HEK293 (cell line): ENCODE measurements at regions not wholly inside any gene's neighbourhood (a gene's known extent, or its start where the extent isn't known, plus 50 kb on each side); places are given as distances from the start of the nearest gene placed in this dataset.

Source experiments
- CTCF ChIA-PET: fragments of 350-600 bp; formaldehyde crosslinking; extraction: SDS; loops from one replicate; lab custom pipeline; 2021; ENCODE audit warnings: antibody characterized with exemption; lab: Yijun Ruan, JAX
- POLR2A ChIA-PET: fragments of 300-600 bp; formaldehyde crosslinking; extraction: SDS; loops from one replicate; lab custom pipeline; 2020; ENCODE audit warnings: antibody characterized with exemption, inconsistent platforms; lab: Yijun Ruan, JAX
- H3K27ac ChIP-seq: fragments of 200-500 bp; sonication (Bioruptor generic); 2 replicates; pipeline ENCODE4 v1.5.1; 2014; ENCODE audit warnings: low read depth, low read length, control low read depth, inconsistent platforms; ENCODE audit errors: extremely low read depth
- H3K36me3 ChIP-seq, 2 experiments: fragments of 200-500 bp in 1 of 2; sonication (Bioruptor generic) in 1 of 2; 1 replicate in 1 of 2; 2 replicates in 1 of 2; pipeline ENCODE4 v1.5.1; 2014 to 2017; ENCODE audit warnings: inconsistent platforms in 2 of 2, low read length in 2 of 2; ENCODE audit not compliant: control insufficient read depth in 2 of 2, insufficient read depth in 1 of 2
- H3K4me1 ChIP-seq: fragments of 200-500 bp; sonication (Bioruptor generic); 2 replicates; pipeline ENCODE4 v1.5.1; 2014; ENCODE audit warnings: mild to moderate bottlenecking, low read length, inconsistent platforms; ENCODE audit not compliant: control insufficient read depth, insufficient read depth
- H3K4me3 ChIP-seq: 2 replicates; pipeline ENCODE4 v1.5.1; 2011; ENCODE audit warnings: low read depth, mild to moderate bottlenecking, control low read depth, low read length, moderate library complexity
- H3K9me3 ChIP-seq: fragments of 200-500 bp; sonication (Bioruptor generic); 2 replicates; pipeline ENCODE4 v1.5.1; 2014; ENCODE audit warnings: low read depth, low read length, inconsistent platforms; ENCODE audit not compliant: control insufficient read depth, insufficient read depth
- ELK4 ChIP-seq: IDR thresholded peaks from 2 replicates; pipeline ENCODE4 v1.6.1; 2011; ENCODE audit warnings: mild to moderate bottlenecking, low read depth, low read length, borderline replicate concordance
- KLF10 ChIP-seq: fragments of 450-650 bp; IDR thresholded peaks from 2 replicates; pipeline ENCODE4 v1.5.1; 2018; ENCODE audit warnings: missing biosample characterization, mild to moderate bottlenecking, missing genetic modification characterization
- OSR2 ChIP-seq: fragments of 450-650 bp; formaldehyde crosslinking; IDR thresholded peaks from 2 replicates; pipeline ENCODE4 v1.5.1; 2016; ENCODE audit warnings: missing biosample characterization, missing genetic modification characterization
- RBAK ChIP-seq: fragments of 450-650 bp; formaldehyde crosslinking; IDR thresholded peaks from 2 replicates; pipeline ENCODE4 v1.5.1; 2016; ENCODE audit warnings: missing biosample characterization, missing genetic modification characterization
- SP2 ChIP-seq: fragments of 450-650 bp; formaldehyde crosslinking; IDR thresholded peaks from 2 replicates; pipeline ENCODE4 v1.5.1; 2016; ENCODE audit warnings: missing biosample characterization, missing genetic modification characterization
- ZBTB21 ChIP-seq: fragments of 450-650 bp; formaldehyde crosslinking; IDR thresholded peaks from 2 replicates; pipeline ENCODE4 v1.5.1; 2017; ENCODE audit warnings: missing biosample characterization, missing genetic modification characterization
- ZBTB44 ChIP-seq: fragments of 450-650 bp; IDR thresholded peaks from 2 replicates; pipeline ENCODE4 v1.5.1; 2018; ENCODE audit warnings: missing biosample characterization, mild to moderate bottlenecking, missing genetic modification characterization
- ZEB2 ChIP-seq: fragments of 450-650 bp; formaldehyde crosslinking; IDR thresholded peaks from 2 replicates; pipeline ENCODE4 v1.5.1; 2016; ENCODE audit warnings: missing biosample characterization, missing genetic modification characterization
- ZNF10 ChIP-seq: fragments of 450-650 bp; formaldehyde crosslinking; IDR thresholded peaks from 2 replicates; pipeline ENCODE4 v1.5.1; 2017; ENCODE audit warnings: missing biosample characterization, missing genetic modification characterization
- ZNF157 ChIP-seq: fragments of 450-650 bp; formaldehyde crosslinking; IDR thresholded peaks from 2 replicates; pipeline ENCODE4 v1.5.1; 2016; ENCODE audit warnings: missing biosample characterization, missing genetic modification characterization
- ZNF19 ChIP-seq: fragments of 450-650 bp; formaldehyde crosslinking; IDR thresholded peaks from 2 replicates; pipeline ENCODE4; 2016; ENCODE audit warnings: missing biosample characterization, missing genetic modification characterization, low read depth
- ZNF544 ChIP-seq: fragments of 450-650 bp; formaldehyde crosslinking; IDR thresholded peaks from 2 replicates; pipeline ENCODE4 v1.5.0; 2017; ENCODE audit warnings: missing biosample characterization, missing genetic modification characterization
- ZNF600 ChIP-seq: fragments of 450-650 bp; formaldehyde crosslinking; IDR thresholded peaks from 2 replicates; pipeline ENCODE4 v1.5.1; 2016; ENCODE audit warnings: missing biosample characterization, missing genetic modification characterization
- TF ChIP-seq, protein P1 (sequence below): fragments of 450-650 bp; formaldehyde crosslinking; conservative IDR thresholded peaks from 2 replicates; pipeline ENCODE4 v1.5.1; 2016; ENCODE audit warnings: low read depth, missing biosample characterization, missing genetic modification characterization
- TF ChIP-seq, protein P2 (sequence below): fragments of 450-650 bp; formaldehyde crosslinking; IDR thresholded peaks from 2 replicates; pipeline ENCODE4 v1.5.1; 2017; ENCODE audit warnings: missing biosample characterization, missing genetic modification characterization
- TF ChIP-seq, protein P3 (sequence below): fragments of 450-650 bp; formaldehyde crosslinking; IDR thresholded peaks from 2 replicates; pipeline ENCODE4 v1.5.0; 2017; ENCODE audit warnings: missing biosample characterization, missing genetic modification characterization, borderline replicate concordance

DNA sequence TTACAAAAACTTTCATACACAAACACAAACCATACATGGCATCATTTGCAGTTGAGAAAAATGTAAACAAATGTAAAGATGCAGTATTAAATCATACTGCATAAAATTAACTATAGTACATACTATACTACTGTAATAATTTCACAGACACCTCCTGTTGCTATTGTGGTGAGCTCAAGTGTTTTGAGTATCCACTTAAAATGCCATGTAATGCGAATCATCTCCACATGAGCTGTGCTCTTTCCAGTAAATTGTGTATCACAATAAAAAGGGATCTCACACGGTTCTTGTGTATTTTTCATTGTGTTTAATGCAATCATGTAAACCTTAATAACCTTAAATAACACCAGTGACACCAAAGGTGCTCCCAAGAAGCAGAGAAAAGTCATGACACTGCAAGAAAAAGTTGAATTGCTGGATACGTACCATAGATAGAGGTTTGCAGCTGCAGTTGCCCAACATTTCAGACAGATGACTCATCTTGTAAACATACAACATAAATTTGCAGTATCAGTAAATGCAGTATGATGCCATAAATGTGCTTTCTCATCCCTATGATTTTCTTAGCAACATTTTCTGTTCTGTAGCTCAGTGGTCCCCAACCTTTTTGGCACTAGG, 166.6 kb downstream of the RAP2A start (continued):
- TF ChIP-seq, protein P1, sequence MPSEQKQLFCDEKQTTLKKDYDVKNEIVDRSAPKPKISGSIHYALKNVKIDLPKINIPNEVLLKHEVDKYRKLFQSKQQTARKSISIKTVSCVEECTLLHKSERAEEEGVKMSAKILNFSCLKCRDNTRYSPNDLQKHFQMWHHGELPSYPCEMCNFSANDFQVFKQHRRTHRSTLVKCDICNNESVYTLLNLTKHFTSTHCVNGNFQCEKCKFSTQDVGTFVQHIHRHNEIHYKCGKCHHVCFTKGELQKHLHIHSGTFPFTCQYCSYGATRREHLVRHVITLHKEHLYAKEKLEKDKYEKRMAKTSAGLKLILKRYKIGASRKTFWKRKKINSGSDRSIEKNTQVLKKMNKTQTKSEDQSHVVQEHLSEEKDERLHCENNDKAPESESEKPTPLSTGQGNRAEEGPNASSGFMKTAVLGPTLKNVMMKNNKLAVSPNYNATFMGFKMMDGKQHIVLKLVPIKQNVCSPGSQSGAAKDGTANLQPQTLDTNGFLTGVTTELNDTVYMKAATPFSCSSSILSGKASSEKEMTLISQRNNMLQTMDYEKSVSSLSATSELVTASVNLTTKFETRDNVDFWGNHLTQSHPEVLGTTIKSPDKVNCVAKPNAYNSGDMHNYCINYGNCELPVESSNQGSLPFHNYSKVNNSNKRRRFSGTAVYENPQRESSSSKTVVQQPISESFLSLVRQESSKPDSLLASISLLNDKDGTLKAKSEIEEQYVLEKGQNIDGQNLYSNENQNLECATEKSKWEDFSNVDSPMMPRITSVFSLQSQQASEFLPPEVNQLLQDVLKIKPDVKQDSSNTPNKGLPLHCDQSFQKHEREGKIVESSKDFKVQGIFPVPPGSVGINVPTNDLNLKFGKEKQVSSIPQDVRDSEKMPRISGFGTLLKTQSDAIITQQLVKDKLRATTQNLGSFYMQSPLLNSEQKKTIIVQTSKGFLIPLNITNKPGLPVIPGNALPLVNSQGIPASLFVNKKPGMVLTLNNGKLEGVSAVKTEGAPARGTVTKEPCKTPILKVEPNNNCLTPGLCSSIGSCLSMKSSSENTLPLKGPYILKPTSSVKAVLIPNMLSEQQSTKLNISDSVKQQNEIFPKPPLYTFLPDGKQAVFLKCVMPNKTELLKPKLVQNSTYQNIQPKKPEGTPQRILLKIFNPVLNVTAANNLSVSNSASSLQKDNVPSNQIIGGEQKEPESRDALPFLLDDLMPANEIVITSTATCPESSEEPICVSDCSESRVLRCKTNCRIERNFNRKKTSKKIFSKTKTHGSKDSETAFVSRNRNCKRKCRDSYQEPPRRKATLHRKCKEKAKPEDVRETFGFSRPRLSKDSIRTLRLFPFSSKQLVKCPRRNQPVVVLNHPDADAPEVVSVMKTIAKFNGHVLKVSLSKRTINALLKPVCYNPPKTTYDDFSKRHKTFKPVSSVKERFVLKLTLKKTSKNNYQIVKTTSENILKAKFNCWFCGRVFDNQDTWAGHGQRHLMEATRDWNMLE (tag by site-specific recombination) = no peak
- TF ChIP-seq ZNF157 (tag by site-specific recombination) (no peak), ZNF19 (tag by site-specific recombination) (no peak)
- TF ChIP-seq, all 188 proteins: peak for 6

GRCh38 chr13:97615266-97615665, 181.3 kb downstream of the RAP2A start:
- H3K36me3 ChIP-seq = no peaks in the 10 kb centered on the region
- H3K4me1 ChIP-seq = no peaks in the 10 kb centered on the region
- TF ChIP-seq, protein P2, sequence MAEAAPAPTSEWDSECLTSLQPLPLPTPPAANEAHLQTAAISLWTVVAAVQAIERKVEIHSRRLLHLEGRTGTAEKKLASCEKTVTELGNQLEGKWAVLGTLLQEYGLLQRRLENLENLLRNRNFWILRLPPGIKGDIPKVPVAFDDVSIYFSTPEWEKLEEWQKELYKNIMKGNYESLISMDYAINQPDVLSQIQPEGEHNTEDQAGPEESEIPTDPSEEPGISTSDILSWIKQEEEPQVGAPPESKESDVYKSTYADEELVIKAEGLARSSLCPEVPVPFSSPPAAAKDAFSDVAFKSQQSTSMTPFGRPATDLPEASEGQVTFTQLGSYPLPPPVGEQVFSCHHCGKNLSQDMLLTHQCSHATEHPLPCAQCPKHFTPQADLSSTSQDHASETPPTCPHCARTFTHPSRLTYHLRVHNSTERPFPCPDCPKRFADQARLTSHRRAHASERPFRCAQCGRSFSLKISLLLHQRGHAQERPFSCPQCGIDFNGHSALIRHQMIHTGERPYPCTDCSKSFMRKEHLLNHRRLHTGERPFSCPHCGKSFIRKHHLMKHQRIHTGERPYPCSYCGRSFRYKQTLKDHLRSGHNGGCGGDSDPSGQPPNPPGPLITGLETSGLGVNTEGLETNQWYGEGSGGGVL = no peak
- TF ChIP-seq, protein P3, sequence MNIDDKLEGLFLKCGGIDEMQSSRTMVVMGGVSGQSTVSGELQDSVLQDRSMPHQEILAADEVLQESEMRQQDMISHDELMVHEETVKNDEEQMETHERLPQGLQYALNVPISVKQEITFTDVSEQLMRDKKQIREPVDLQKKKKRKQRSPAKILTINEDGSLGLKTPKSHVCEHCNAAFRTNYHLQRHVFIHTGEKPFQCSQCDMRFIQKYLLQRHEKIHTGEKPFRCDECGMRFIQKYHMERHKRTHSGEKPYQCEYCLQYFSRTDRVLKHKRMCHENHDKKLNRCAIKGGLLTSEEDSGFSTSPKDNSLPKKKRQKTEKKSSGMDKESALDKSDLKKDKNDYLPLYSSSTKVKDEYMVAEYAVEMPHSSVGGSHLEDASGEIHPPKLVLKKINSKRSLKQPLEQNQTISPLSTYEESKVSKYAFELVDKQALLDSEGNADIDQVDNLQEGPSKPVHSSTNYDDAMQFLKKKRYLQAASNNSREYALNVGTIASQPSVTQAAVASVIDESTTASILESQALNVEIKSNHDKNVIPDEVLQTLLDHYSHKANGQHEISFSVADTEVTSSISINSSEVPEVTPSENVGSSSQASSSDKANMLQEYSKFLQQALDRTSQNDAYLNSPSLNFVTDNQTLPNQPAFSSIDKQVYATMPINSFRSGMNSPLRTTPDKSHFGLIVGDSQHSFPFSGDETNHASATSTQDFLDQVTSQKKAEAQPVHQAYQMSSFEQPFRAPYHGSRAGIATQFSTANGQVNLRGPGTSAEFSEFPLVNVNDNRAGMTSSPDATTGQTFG = no peak
- no peak for TF ChIP-seq ZNF10 (tag by site-specific recombination)
- TF ChIP-seq ZEB2 (tag by site-specific recombination) = no peak
- TF ChIP-seq ZBTB44 (tag by site-specific recombination) = no peak
- no peak for TF ChIP-seq ZNF544
- no peak for TF ChIP-seq KLF10 (tag by site-specific recombination)
- no peak for TF ChIP-seq RBAK (tag by site-specific recombination)
- no peak for TF ChIP-seq ZNF600 (tag by site-specific recombination)
- no peak for TF ChIP-seq ELK4
- no peak for TF ChIP-seq OSR2 (tag by site-specific recombination)
- no peak for TF ChIP-seq ZBTB21 (tag by site-specific recombination)
- TF ChIP-seq SP2 = no peak
- no peak overlapping the region for H3K4me3 ChIP-seq
- ChIA-PET CTCF (interaction anchor here (0.5 kb wide), 1 partner anchor 61 kb away, joined by 4 read pairs; no protein-coding TSS in a partner anchor), POLR2A (no interaction called here)
- H3K27ac ChIP-seq = no peak overlapping the region
- no peaks in the 10 kb centered on the region for H3K9me3 ChIP-seq
